Sigmoid colon (tissue), 6 donors: ENCODE measurements at regions not wholly inside any gene's neighbourhood (a gene's known extent, or its start where the extent isn't known, plus 50 kb on each side); places are given as distances from the start of the nearest gene placed in this dataset.

ENCODE experiments used
- DNase-seq: peaks from one replicate; pipeline ENCODE4 v3.0.0-alpha.2; 2019
- H3K27ac ChIP-seq, 4 donors: fragments of 200-600 bp; sonication (generic); one replicate each; pipeline ENCODE4 v1.5.1; 2016 to 2019; ENCODE audit warnings: mild to moderate bottlenecking in 1 of 4
- H3K27me3 ChIP-seq, 3 donors: fragments of 200-600 bp; sonication (generic); one replicate each; pipeline ENCODE4 v1.5.1; 2019; ENCODE audit warnings: mild to moderate bottlenecking in 1 of 3
- H3K36me3 ChIP-seq, 4 donors: fragments of 200-600 bp; sonication (generic); one replicate each; pipeline ENCODE4 v1.5.1; 2016 to 2019
- H3K4me1 ChIP-seq, 4 donors: fragments of 200-600 bp; sonication (generic); one replicate each; pipeline ENCODE4 v1.5.1; 2017 to 2019
- H3K4me3 ChIP-seq, 4 donors: fragments of 200-600 bp; sonication (generic); one replicate each; pipeline ENCODE4 v1.5.1; 2017 to 2019; ENCODE audit warnings: mild to moderate bottlenecking in 2 of 4, moderate library complexity in 1 of 4
- H3K9me3 ChIP-seq, 4 donors: fragments of 200-600 bp in 3 of 4; sonication (generic) in 3 of 4; one replicate each; pipeline versions ENCODE4 v1.5.1 to v1.6.1; 2013 to 2019
- EP300 ChIP-seq, 4 donors: sonication (generic); formaldehyde crosslinking; IDR thresholded peaks; one replicate each; pipeline ENCODE4 v1.6.1; 2017; ENCODE audit warnings: antibody characterized with exemption in 4 of 4
- POLR2A ChIP-seq, 2 donors: fragments of 450-650 bp; IDR thresholded peaks; one replicate each; pipeline ENCODE4 v1.6.1; 2016; ENCODE audit warnings: antibody characterized with exemption in 2 of 2, mild to moderate bottlenecking in 2 of 2, moderate library complexity in 2 of 2
- POLR2AphosphoS5 ChIP-seq, 4 donors: sonication (generic); formaldehyde crosslinking; IDR thresholded peaks; one replicate each; pipeline ENCODE4 v1.6.1; 2017; ENCODE audit warnings: antibody characterized with exemption in 4 of 4
- WGBS, 2 donors: extraction: QIAGEN DNeasy Blood & Tissue Kit; methylation state at CpG; one replicate each; pipeline ENCODE4 v1.1.7; 2013; 5-methylcytosine and 5-hydroxymethylcytosine counted together
- intact Hi-C: fragments of 100-400 bp; cut with DNase I; formaldehyde crosslinking; loops from one replicate; pipeline ENCODE4 v1.15.1; 2023
- TF ChIP-seq, protein P1 (sequence below), 4 experiments: fragments of 450-650 bp in 3 of 4; fragments of 200-600 bp in 1 of 4; IDR thresholded peaks; one replicate each; pipeline ENCODE4 v1.5.1; 2016 to 2019; ENCODE audit warnings: antibody characterized with exemption in 4 of 4, mild to moderate bottlenecking in 3 of 4, moderate library complexity in 2 of 4
- donor health status: healthy with polysubstance abuse.
- donor health status: healthy.

DNA sequence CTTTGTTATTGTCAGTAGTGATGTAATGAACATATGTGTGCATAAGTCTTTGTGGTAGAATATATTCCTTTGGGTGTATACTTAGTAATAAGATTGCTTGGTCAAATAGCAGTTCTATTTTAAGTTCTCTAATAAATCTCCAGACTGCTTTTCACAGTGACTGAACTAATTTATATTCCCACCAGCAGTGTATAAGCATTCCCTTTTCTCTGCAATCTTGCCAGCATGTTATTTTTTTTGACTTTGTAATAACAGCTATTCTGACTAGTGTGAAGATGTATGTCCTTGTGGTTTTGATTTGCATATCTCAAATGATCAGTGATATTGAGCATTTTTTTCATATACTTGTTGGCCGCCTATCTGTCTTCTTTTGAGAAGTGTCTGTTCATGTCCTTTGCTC is 111.5 kb upstream of the CDH12 start:
- Histone ChIP-seq H3K27ac (no peak overlapping the region), H3K27me3 (no peaks in the 10 kb centered on the region), H3K36me3 (no peaks in the 10 kb centered on the region), H3K4me3 (no peak overlapping the region), H3K9me3 (peaks cover 0 to 3% (median 2%) of the 10 kb centered on the region in 4 donors), H3K4me1 (no peaks in the 10 kb centered on the region)
- WGBS, 2 donors = 85 to 97% methylated on average over 1 of the region's 1 CpG
- intact Hi-C loops = no loop called here
- DNase-seq = no peak
- no peak for TF ChIP-seq POLR2AphosphoS5 (IDR thresholded peaks at IDR 0.05)
- TF ChIP-seq, protein P1, sequence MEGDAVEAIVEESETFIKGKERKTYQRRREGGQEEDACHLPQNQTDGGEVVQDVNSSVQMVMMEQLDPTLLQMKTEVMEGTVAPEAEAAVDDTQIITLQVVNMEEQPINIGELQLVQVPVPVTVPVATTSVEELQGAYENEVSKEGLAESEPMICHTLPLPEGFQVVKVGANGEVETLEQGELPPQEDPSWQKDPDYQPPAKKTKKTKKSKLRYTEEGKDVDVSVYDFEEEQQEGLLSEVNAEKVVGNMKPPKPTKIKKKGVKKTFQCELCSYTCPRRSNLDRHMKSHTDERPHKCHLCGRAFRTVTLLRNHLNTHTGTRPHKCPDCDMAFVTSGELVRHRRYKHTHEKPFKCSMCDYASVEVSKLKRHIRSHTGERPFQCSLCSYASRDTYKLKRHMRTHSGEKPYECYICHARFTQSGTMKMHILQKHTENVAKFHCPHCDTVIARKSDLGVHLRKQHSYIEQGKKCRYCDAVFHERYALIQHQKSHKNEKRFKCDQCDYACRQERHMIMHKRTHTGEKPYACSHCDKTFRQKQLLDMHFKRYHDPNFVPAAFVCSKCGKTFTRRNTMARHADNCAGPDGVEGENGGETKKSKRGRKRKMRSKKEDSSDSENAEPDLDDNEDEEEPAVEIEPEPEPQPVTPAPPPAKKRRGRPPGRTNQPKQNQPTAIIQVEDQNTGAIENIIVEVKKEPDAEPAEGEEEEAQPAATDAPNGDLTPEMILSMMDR (IDR thresholded peaks at IDR 0.05) = no peak
- no peak for TF ChIP-seq EP300 (IDR thresholded peaks at IDR 0.05)
- TF ChIP-seq POLR2A (IDR thresholded peaks at IDR 0.05) = no peak

DNA sequence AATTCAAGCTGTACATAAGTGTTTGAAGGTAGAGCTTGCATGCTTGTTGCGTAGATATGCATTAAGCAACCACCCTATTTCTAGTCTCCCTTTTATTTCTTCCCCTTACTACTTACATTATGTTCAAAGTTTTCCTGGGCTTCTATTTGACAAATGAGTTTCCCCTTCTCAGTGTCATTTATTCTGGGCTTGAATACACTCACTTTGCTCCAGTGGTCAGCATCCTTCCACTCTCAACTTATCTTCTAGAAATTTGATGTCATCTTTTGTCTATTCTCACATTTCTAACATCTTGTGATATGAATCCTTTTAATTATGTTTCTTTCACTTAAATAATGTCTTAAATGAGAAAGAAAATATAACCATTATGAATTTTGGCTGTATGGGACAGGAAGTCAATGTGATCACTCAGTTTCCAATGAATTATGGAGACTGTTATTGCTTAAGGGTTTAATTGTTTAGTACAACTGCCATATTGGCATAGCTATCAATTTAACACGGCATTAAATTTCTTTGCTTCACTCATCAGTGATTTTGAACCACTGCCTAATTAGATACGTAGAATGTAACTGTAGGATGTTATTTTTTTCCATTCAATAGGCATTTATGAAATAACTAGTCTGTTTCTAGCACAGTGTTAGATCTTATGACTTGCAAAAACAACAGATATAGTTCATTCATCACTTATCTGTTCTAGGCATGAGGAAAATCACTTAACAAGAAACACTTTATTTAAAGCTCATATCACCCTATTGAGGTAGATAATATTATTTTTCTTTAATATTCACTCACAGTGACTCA is 105.5 kb upstream of the CDH12 start:
- H3K4me1 ChIP-seq = no peaks in the 10 kb centered on the region
- H3K36me3 ChIP-seq = no peaks in the 10 kb centered on the region
- WGBS, 2 donors = 85 to 87% methylated on average over 3 of the region's 3 CpGs
- DNase-seq = no peak
- no peak overlapping the region for H3K4me3 ChIP-seq
- no peaks in the 10 kb centered on the region for H3K27me3 ChIP-seq
- intact Hi-C loops = no loop called here
- H3K27ac ChIP-seq = no peak overlapping the region
- no peaks in the 10 kb centered on the region for H3K9me3 ChIP-seq
- no peak for TF ChIP-seq EP300 (IDR thresholded peaks at IDR 0.05)
- TF ChIP-seq, protein P1 (IDR thresholded peaks at IDR 0.05) = no peak
- TF ChIP-seq POLR2A (IDR thresholded peaks at IDR 0.05) = no peak
- TF ChIP-seq POLR2AphosphoS5 (IDR thresholded peaks at IDR 0.05) = no peak

DNA sequence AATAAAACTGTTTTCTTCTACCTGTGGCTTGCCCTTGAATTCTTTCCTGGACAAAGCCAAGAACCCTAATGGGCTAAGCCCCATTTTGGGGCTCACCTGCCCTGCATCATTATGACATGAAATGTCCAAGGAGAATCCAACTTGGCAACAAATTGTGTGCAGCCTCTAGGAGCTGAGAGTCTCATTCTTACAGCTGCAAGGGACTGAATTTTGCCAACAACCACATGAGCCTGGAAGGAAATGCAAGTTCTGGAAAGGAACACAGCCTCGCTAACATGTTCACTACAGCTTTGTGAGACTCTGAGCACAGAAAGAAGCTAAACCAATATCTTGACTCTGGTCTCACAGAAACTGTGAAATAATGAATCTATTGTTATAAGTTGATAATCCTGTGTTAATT is 94.8 kb upstream of the CDH12 start:
- WGBS, 2 donors = 88 to 90% methylated on average over 1 of the region's 1 CpG
- no peak overlapping the region for H3K27ac ChIP-seq
- H3K27me3 ChIP-seq = no peaks in the 10 kb centered on the region
- H3K4me1 ChIP-seq = no peaks in the 10 kb centered on the region
- H3K9me3 ChIP-seq = no peaks in the 10 kb centered on the region
- intact Hi-C loops = no loop called here
- no peak for TF ChIP-seq POLR2A (IDR thresholded peaks at IDR 0.05)
- TF ChIP-seq, protein P1 (IDR thresholded peaks at IDR 0.05) = no peak
- TF ChIP-seq EP300 (IDR thresholded peaks at IDR 0.05) = no peak
- TF ChIP-seq POLR2AphosphoS5 (IDR thresholded peaks at IDR 0.05) = no peak
- H3K4me3 ChIP-seq = no peak overlapping the region
- no peak for DNase-seq
- H3K36me3 ChIP-seq = no peaks in the 10 kb centered on the region

DNA sequence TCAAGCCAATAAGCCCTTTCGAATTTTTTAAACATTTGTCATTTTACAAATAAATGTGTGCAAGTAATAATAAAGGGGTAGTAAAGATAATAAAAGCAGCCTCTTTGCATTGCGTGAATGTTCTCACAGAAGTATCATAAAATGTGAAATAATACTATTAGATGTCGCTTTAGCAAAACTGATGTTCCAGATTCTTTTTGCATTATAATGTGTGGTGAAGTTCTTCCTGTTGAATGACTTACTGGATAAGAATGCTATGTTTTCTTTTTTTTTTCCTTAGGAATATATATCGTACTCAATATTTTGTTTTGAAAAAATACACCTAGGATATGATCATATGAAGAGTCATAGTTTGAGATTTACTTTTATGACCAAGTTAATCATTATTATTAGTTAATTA is 85.2 kb upstream of the CDH12 start:
- TF ChIP-seq POLR2A (IDR thresholded peaks at IDR 0.05) = no peak
- TF ChIP-seq EP300 (IDR thresholded peaks at IDR 0.05) = no peak
- TF ChIP-seq, protein P1 (IDR thresholded peaks at IDR 0.05) = no peak
- Histone ChIP-seq H3K4me1 (no peaks in the 10 kb centered on the region), H3K27ac (no peak overlapping the region), H3K4me3 (no peak overlapping the region), H3K9me3 (no peaks in the 10 kb centered on the region), H3K36me3 (no peaks in the 10 kb centered on the region), H3K27me3 (no peaks in the 10 kb centered on the region)
- no peak for DNase-seq
- intact Hi-C loops = no loop called here
- 88 to 92% methylated on average over 4 of the region's 4 CpGs for WGBS, 2 donors
